HT-29 (cell line): ENCODE measurements at regions not wholly inside any gene's neighbourhood (a gene's known extent, or its start where the extent isn't known, plus 50 kb on each side); places are given as distances from the start of the nearest gene placed in this dataset.
"Not testable (repeated sequence)": the region's sequence is repeated elsewhere in the genome, so short reads cannot be mapped to it uniquely, and the experiment has no call there.

ENCODE experiments used
- DNase-seq: peaks from one replicate; pipeline ENCODE4 v3.0.0-alpha.2; 2015; ENCODE audit warnings: low spot score

- DNase-seq = no peak
Observed at GRCh38 chr6:863831-864230, 170.9 kb upstream of the EXOC2 start.

GRCh38 chr6:863127-863526 is 170.2 kb upstream of the EXOC2 start:
- DNase-seq = not testable (repeated sequence)

- no peak for DNase-seq
Observed at GRCh38 chr6:859936-860335, 167.0 kb upstream of the EXOC2 start.

- DNase-seq = peak; percentile 27
Observed at GRCh38 chr6:854406-855118, 161.6 kb upstream of the EXOC2 start.

- not testable (repeated sequence) for DNase-seq
Observed at GRCh38 chr6:852216-852615, 159.3 kb upstream of the EXOC2 start.

GRCh38 chr6:849075-849506 is 156.2 kb upstream of the EXOC2 start:
- DNase-seq = no peak

- no peak for DNase-seq
Observed at GRCh38 chr6:845566-845965, 152.6 kb upstream of the EXOC2 start.

GRCh38 chr6:845101-845500 is 152.2 kb upstream of the EXOC2 start:
- no peak for DNase-seq

- no peak for DNase-seq
Observed at GRCh38 chr6:842141-842540, 149.2 kb upstream of the EXOC2 start.

- DNase-seq = no peak
Observed at GRCh38 chr6:841569-841968, 148.6 kb upstream of the EXOC2 start.

- DNase-seq = no peak
Observed at GRCh38 chr6:839201-839600, 146.3 kb upstream of the EXOC2 start.

- DNase-seq = no peak
Observed at GRCh38 chr6:837380-837779, 144.4 kb upstream of the EXOC2 start.

- no peak for DNase-seq
Observed at GRCh38 chr6:836276-836853, 143.4 kb upstream of the EXOC2 start.

- DNase-seq = peak; percentile 49
Observed at GRCh38 chr6:835476-836160, 142.7 kb upstream of the EXOC2 start.

GRCh38 chr6:834866-835265 is 141.9 kb upstream of the EXOC2 start:
- no peak for DNase-seq

GRCh38 chr6:834190-834589 is 141.3 kb upstream of the EXOC2 start:
- no peak for DNase-seq

GRCh38 chr6:832804-833203 is 139.9 kb upstream of the EXOC2 start:
- not testable (repeated sequence) for DNase-seq

- no peak for DNase-seq
Observed at GRCh38 chr6:830667-831327, 137.9 kb upstream of the EXOC2 start.

GRCh38 chr6:829656-830055 is 136.7 kb upstream of the EXOC2 start:
- no peak for DNase-seq

GRCh38 chr6:827431-827830 is 134.5 kb upstream of the EXOC2 start:
- no peak for DNase-seq

- peak; percentile 9 for DNase-seq
Observed at GRCh38 chr6:819122-819521, 126.2 kb upstream of the EXOC2 start.

- peak; percentile 27 for DNase-seq
Observed at GRCh38 chr6:818196-818595, 125.3 kb upstream of the EXOC2 start.
